ENCODE measurements at regions not wholly inside any gene's neighbourhood (a gene's known extent, or its start where the extent isn't known, plus 50 kb on each side); places are given as distances from the start of the nearest gene placed in this dataset.
A peak's percentile ranks its signal among the peaks of the same experiment; 100 is the strongest.

- DNase-seq (ENCODE audit: low read depth): peak; percentile 82
- TF ChIP-seq CTCF (IDR thresholded peaks at IDR 0.05; ENCODE audit: insufficient read depth, low read length): no peak
- no peak overlapping the region for H3K4me3 ChIP-seq (ENCODE audit: low read depth, low read length)
Measured at GRCh38 chr2:66966631-66967030, 430.5 kb upstream of the ETAA1 start.

- no peak for TF ChIP-seq CTCF (IDR thresholded peaks at IDR 0.05; ENCODE audit: insufficient read depth, low read length)
- no peak for DNase-seq (ENCODE audit: low read depth)
- H3K4me3 ChIP-seq (ENCODE audit: low read depth, low read length): no peak overlapping the region
Measured at GRCh38 chr2:66968946-66969345, 428.2 kb upstream of the ETAA1 start.

- TF ChIP-seq CTCF (IDR thresholded peaks at IDR 0.05; ENCODE audit: insufficient read depth, low read length): no peak
- no peak for DNase-seq (ENCODE audit: low read depth)
- no peak overlapping the region for H3K4me3 ChIP-seq (ENCODE audit: low read depth, low read length)
Measured at GRCh38 chr2:66981074-66981473, 416.1 kb upstream of the ETAA1 start.

- DNase-seq (ENCODE audit: low read depth): peak; percentile 19
- H3K4me3 ChIP-seq (ENCODE audit: low read depth, low read length): no peak overlapping the region
- no peak for TF ChIP-seq CTCF (IDR thresholded peaks at IDR 0.05; ENCODE audit: insufficient read depth, low read length)
Measured at GRCh38 chr2:66982766-66983165, 414.4 kb upstream of the ETAA1 start.

- no peak overlapping the region for H3K4me3 ChIP-seq (ENCODE audit: low read depth, low read length)
- no peak for DNase-seq (ENCODE audit: low read depth)
- TF ChIP-seq CTCF (IDR thresholded peaks at IDR 0.05; ENCODE audit: insufficient read depth, low read length): no peak
Measured at GRCh38 chr2:66984864-66985263, 412.3 kb upstream of the ETAA1 start.

GRCh38 chr2:66985906-66986305, 411.2 kb upstream of the ETAA1 start:
- DNase-seq (ENCODE audit: low read depth): peak; percentile 30
- no peak for TF ChIP-seq CTCF (IDR thresholded peaks at IDR 0.05; ENCODE audit: insufficient read depth, low read length)
- no peak overlapping the region for H3K4me3 ChIP-seq (ENCODE audit: low read depth, low read length)

- no peak for TF ChIP-seq CTCF (IDR thresholded peaks at IDR 0.05; ENCODE audit: insufficient read depth, low read length)
- no peak overlapping the region for H3K4me3 ChIP-seq (ENCODE audit: low read depth, low read length)
- no peak for DNase-seq (ENCODE audit: low read depth)
Measured at GRCh38 chr2:66987733-66988132, 409.4 kb upstream of the ETAA1 start.
